Islet precursor cell (in vitro differentiated cells): ENCODE measurements at regions not wholly inside any gene's neighbourhood (a gene's known extent, or its start where the extent isn't known, plus 50 kb on each side); places are given as distances from the start of the nearest gene placed in this dataset.
"Not testable (repeated sequence)": the region's sequence is repeated elsewhere in the genome, so short reads cannot be mapped to it uniquely, and the experiment has no call there.

Experiments used
- DNase-seq: peaks from one replicate; pipeline ENCODE4 v3.0.0-alpha.2; 2018

DNA sequence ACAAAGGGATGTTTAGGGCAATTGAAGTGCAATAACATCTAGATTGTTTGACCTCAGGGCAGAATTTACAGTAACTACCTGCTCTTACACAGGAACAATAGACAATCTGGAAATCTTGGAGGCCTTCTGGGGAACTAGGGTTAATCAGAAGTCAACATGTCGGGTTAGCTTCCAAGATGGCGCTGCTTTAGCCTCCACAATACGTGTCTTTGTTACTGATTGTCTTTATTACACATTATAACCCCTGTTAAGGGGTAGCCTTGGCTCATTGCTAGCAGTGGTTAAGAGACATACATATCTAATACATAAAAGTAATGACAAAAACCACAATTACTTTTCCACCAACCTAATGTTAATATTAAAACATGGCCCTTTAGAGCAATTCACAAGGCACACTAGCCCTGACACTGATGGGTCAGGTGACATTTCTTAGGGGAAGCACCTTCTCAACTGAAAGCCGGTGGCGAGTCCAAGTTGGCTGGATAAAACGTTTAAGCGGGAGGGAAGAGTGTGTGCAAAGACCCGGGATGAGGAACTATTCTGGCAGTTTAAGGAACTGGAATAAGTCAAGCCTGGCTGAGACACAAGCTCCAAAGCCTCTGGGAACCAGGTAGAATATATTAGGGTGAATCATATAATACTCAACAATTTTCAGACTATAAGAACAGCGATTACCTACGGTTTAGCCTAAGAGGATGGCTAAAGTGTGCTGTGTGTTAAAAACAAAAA lies 236.9 kb downstream of the BCAS1 start:
- no peak for DNase-seq

DNA sequence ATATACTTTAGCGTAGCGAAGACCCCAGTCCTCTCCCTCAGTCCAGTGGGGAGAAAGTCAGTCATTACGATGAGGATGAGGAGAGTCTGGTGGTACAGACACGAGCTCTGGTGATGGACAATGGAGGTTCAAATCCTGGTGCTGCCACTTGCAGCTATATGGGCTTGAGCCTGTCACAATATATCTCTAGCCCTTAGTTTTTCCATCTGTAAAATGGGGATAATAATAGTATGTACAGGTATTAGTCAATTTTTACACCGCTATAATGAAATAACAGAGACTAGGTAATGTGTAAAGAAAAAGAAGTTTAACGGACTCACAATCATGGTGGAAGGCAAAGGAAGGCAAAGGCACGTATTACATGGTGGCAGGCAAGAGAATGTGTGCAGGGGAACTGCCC lies 237.9 kb downstream of the BCAS1 start:
- DNase-seq: no peak

DNA sequence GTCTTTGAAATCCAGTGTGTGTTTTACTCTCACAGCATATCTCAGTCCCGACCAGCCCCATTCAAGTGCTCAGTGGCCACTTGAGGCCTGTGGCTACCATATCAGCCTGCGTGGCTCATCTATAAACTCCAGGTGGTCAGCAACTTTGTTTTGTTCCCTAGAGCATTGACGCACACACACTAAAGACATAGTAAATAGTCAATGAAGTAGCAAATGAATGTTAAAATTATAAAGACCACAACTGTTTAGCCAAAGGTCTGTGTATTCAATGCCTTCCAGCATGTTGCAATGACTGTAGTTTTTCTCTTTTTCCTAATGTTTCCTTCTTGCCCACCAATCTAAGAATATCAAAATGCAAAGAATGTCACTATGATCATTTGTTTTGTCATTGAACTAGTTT lies 238.2 kb upstream of the ZNF217 start:
- no peak for DNase-seq

DNA sequence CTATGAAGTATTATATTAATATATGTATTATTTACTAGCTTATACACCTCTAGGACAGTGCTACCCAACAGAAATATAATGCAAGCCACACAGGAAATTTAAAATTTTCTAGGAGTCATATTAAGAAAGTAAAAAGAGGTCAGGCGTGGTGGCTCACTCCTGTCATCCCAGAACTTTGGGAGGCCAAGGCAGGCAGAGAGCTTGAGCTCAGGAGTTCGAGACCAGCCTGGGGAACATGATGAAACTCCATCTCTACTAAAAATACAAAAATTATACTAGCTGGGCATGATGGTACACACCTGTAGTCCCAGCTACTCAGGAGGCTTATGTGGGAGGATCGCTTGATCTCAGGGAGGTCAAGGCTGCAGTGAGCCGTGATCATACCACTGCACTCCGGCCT lies 237.6 kb upstream of the ZNF217 start:
- no peak for DNase-seq

DNA sequence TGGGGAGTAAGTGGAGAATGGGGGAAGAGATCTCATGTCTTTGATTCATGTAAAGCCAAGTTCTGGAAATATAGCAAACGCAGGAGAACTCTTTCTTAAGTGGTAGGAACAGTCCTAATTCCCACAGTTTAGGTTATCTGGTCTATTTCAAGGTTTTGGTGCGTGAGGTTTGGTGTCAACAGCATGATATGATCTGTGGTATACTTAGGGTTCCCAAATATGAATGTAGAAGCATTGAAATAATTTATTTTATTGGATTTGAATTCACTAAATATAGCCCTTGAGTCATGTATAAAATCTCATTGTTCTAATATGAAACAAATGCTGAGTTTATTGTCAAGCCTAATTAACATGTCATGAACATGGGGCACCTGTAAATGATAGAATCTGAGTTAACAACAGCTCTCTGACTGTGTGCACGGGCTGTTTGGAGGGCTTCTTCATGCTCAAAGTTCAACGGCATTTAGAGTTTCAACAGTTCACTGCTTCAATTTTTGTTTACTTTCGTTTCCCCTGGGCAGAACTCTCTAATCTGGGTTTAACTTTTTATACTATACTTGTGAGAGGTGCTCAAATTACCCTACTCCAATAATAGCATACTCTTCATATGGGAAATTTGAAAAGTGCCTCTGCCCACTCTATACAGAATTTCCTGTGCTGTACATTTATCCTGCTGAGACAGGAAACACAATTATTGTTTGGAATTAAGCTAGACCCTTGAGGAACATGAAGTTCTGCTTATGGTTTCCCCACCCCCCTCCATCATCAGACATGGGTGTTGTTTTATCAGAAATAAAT lies 236.3 kb upstream of the ZNF217 start:
- no peak for DNase-seq

DNA sequence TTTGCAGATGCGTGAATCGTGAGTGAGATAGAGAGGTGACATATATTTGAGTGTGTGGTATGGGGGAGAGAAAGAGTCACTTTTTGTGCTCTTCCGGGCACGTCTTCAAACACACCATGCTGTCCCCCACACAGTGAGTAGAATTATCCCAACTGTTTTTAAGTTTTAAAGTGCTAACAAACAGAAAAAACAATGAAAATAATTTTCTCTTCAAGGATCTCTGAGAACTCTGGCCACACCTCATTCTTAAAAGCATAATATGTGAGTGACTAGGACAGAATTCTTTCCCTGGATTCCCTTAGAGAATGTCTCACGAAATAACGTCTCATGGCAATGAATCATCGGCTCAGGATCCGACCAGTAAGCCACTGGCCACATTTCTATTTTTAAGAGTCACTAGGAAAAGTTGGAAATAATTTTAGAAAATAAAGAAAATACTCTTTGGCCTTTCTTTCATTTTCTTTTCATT lies 235.7 kb upstream of the ZNF217 start:
- peak; percentile 59 for DNase-seq

DNA sequence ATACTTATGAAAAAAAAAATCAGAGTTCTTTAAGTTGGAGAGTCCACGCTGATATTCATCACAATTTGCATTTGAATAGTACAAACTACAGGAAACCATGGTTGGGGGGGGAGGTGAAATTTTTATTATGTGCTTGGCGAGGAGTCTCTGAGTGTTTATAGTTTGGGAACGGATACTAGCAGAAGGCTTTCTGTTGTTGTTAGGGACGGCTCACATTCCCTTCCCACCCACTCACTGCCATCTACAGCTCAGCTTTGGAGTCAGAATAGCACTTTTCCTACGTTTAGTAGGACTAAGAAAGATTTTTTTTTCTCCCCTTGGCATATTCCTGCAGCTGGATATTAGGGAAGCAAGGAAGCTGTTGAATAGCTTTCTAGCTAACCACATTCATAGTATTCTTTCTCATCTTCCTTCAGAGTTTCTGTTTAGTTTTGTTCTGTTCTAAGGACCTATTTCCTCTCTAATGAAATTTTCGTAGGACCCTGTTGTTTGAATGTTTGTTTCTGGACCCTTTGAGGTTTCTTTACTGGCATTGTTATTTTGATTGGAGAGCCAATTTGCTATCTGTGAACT lies 235.1 kb upstream of the ZNF217 start:
- peak; percentile 83 for DNase-seq

DNA sequence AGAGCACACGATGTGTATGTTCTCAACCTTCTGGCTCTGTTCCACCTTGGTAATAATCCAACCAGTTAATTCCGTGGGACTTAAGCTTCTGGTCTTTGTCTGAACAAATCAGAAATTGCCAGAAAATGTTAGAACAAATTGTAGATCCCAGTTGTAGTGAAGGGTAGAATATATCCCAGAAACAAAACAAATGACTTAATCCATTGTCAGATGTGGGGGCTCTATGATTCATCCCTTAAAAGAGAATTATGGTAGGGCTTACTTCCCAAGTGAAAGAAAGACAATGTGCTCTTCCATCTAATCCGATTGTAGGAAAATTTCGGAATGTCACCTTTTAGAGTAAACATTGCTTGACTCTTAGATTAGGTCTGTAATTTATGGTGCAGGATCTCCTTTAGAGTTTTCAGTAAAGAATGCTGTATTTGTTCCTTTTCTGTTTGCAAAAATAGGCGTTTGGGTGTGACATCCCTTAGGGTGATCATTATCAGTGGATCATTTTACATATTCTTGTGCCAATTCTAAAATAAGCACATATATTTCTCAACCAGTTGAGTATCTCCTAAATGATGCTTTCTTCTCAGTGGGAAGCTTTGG lies 234.5 kb upstream of the ZNF217 start:
- DNase-seq: no peak

DNA sequence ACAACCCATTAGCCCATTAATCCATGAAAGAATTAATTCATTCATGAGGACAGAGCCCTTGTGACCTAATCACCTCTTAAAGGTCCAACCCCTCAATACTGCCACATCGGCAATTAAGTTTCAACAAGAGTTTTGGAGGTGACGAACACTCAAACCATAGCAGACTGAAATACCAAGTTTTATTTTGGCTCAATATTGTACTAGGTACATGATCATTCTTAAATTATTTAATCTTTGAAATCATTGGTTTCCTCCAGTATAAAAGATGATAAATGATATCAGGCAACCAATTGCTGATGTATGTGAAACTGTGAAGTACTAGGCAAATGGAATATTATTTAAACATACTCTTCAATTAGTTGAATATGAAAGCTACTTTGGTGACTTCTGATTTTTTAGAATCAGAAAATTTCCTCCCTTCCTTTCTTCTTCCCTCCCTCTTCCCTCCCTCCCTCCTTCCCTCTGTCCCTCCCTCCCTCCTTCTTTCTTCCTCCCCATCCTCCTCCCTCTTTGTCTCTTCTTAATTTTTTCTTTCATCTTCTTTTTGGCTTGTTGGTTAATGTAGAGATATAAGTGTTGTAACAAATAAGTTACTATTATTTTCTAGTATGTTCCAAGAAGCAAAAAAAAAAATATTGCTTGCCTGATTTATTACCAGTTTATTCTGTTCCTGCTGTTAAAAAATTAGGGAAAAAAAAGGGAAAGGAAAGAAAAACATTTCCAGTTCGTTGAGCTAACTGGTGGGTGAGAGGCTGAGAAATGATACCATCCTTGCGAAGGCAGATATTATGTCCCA lies 233.9 kb upstream of the ZNF217 start:
- DNase-seq: no peak

DNA sequence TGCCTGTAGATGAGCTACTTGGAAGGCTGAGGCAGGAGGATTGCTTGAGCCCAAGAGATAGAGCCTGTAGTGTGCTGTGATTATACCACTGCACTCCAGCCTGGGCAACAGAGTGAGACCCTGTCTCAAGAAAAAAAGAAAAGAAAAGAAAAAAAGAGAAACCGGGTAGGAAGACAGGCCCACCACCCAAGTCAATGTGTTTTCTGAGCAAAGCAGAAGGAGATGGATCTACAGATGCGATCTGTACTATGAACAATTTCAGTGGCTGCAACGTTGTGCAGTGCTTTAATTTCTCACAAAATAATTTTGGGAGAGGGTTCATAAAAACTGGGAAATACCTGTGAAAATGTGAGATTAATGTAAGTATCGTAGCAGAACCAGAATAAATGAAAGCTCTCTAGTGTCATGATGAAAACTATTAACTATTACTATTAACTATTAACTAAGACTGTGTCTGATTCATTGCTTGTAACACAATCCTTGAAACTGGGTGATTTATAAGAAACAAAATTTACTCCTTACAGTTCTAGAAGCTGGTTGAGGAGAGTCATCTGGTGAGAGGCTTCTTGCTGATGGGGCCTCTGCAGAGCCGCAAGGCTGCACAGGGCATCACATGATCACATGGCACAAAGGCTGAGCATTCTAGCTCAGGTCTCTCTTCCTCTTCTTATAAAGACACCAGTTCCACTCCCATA lies 233.1 kb upstream of the ZNF217 start:
- DNase-seq: no peak

DNA sequence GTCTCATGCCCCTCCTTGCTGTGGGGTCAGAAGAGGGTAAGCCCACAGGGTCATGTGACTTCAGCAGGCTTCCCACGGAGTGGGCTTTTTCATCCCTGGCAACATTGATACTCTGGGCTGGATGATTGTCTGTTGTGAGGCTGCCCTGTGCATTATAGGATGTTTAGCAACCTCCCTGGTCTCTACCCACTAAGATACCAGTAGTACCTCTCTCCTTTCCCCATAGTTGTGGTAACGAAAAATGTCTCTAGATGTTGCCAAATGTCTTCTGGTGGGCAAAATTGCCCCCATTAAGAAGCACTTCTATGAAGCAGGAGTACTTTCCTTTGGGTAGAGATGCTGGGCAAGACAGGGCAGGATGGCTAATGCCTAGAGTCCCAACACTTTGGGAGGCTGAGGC lies 232.5 kb upstream of the ZNF217 start:
- DNase-seq: no peak

DNA sequence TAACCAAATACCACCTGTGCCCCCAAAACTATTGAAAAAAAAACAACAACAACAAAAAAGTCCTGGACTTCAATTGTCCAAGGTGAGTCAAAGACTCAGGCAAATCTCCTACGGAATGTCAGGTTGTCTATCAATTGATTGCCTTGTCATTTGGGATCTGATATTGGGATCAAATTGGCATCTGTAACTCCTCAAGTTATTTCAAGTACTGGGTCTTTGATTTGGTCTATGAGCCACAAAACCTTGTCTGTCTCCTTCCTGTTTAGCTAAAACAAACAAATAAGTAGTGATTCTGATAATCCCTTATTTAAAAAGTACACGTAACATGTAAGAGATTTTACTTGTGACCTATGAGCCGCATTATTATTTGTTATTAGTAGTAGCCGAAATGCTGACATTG lies 231.6 kb upstream of the ZNF217 start:
- DNase-seq: no peak

DNA sequence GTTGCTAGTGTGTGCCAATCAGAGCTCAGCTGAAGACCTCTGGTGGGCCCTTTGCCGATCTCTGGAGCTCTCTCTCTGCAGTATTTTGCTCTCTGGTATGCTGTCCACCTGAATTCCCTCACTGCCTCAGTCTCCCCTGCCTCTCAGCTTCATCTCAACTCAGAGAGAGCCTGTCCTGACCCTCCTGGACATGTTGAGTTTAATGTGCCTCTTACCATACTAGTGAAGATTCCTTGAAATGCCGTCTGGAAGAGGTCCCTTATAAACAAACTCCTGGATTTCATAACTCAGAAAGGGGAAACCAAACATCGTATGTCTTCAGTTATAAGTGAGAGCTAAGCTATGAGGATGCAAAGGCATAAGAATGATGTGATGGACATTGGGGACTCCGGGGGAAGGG lies 231.1 kb upstream of the ZNF217 start:
- DNase-seq: no peak

DNA sequence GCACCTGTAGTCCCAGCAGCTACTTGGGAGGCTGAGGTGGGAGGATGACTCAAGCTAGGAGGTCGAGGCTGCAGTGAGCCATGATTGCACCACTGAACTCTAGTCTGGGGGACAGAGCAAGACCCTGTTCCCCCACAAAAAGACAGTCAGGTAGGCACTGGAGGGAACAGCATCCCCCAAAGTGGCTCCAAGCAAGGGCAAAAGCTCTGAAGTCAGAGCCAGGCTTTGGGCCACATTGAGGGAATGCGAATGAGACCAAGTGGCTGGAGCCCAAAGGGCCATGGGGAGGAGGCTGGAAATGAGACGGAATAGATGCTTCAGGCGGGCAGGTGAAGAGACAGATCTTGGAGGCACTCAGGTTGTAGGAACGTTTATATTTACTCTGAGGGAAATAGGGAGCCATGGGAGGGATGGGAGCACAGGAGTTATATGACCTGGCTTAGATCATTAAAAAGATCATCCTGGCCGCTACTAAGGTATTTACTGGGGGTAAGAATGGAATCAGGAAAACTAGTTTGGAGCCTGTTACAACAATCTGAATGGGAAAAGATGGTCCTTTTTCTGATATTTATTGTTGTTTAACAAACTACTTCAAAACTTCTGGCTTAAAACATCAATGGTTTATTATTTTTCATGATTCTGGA lies 229.6 kb upstream of the ZNF217 start:
- DNase-seq: no peak

DNA sequence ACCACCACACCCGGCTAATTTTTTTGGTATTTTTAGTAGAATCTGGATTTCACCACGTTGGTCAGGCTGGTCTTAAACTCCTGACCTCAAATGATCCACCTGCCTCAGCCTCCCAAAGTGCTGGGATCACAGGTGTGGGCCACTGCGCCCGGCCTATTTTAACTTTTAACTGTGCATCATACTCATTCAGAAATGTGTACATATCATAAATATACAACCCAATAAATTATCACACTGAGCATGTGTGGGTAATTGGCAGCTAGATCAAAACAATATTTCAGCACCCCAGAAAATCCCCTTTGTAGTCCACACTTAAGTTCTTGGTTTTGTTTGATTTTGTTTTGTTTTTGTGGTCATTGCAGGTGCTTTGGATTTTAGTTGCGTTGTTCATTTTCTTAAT lies 228.9 kb upstream of the ZNF217 start:
- no peak for DNase-seq

DNA sequence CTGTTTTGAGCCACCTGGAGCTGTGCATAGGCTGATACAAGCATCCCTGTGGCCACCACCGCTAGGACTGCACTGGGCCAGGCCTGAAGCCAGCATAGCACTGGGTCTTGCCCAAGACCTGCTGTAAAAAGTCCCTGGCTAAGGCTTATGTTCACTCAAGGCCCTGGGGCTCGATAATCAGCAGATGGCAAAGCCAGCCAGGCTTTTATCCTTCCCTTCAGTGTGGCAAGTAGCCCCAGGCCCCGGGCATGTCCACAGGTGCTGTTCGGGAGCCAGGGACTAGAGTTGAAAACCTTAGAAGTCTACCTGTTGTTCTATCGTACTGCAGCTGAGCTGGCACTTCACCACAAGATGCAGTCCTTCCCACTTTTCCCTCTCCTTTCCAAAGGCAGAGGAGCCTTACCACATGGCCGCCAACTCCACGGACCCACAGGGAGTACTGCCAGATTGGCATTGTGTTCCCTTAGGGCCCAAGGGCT lies 226.4 kb upstream of the ZNF217 start:
- no peak for DNase-seq

DNA sequence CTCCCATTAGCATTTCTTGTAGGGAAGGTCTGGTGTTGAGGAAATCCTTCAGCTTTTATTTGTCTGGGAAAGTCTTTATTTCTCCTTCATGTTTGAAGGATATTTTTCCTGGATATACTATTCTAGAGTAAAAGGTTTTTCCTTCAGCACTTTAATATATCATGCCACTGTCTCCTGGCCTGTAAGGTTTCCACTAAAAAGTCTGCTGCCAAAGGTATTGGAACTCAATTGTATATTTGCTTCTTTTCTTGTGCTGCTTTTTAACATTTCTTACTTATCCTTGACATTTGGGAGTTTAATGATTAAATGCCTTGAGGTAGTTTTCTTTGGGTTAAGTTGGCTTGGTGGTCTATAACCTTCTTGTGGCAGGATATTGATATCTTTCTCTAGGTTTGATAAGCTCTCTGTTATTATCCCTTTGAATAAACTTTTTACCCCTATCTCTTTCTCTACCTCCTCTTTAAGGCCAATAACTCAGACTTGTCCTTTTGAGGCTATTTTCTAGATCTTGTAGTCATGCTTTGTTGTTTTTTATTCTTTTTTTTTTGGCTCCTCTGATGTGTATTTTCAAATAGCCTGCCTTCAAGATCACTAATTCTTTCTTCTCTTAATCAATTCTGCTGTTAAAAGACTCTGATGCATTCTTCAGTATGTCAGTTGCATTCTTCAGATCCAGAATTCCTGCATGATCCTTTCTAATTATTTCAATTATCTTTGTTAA lies 225.0 kb upstream of the ZNF217 start:
- DNase-seq: no peak

DNA sequence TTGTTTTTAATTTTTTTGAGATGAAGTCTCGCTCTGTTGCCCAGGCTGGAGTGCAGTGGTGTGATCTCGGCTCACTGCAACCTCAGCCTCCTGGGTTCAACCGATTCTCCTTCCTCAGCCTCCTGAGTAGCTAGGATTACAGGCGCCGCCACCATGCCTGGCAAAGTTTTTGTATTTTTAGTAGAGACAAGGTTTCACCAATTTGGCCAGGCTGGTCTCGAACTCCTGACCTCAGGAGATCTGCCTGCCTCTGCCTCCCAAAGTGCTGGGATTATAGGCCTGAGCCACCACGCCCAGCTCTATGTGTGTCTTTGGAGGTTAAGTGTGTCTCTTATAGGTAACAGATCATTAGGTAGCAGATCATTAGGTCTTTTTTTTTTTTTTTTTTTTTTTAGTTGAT lies 223.9 kb upstream of the ZNF217 start:
- not testable (repeated sequence) for DNase-seq

DNA sequence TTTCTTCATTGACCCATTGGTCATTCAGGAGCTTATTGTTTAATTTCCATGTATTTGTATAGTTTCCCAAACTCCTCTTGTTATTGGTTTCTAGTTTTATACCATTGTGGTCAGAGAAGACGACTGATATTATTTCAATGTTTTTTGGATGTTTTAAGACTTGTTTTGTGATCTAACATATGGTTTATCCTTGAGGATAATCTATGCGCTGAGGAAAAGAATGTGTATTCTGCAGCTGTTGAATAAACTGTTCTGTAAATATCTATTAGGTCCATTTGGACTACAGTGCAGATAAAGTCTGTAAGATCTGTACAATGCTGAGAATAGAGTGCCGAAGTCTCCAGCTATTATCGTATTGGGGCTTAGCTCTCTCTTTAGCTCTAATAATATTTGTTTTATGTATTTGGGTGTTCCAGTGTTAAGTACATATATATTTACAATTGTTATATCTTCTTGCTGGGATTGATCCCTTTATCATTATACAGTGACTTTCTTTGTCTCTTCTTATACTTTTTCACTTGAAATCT lies 223.3 kb upstream of the ZNF217 start:
- DNase-seq: no peak

DNA sequence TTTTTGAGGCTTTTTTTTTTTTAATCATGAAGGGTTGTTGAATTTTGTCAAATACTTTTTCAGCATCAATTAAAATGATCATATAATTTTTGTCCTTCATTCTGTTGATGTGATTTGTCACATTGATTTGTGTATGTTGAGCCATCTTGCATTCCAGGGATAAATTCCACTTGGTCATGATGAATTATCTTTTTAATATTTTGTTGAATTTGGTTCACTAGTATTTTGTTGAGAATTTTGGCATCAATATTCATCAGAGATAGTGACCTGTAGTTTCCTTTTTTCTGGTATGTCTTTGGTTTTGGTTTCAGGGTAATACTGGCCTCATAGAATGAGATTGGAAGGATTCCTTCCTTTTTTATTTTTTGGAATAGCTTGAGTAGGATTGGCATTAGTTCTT lies 221.9 kb upstream of the ZNF217 start:
- no peak for DNase-seq

DNA sequence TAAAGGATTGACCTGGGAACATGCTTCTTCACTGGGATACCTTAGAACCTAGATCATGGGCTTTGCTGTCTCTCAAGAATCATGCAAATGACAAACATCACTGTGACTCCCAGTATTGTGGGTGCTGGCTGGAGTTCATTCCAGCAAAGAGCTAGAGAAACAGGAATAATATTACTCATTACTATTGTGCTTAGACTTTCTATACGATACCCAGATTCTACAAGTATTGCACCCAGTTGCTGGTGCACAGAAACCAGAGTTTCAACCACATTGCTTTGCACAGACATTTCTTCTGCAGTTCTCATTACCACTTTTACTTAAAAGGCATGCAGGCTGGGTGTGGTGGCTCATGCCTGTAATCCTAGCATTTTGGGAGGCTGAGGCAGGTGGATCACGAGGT lies 220.4 kb upstream of the ZNF217 start:
- no peak for DNase-seq
